HL-60 (cell line): ENCODE measurements at regions not wholly inside any gene's neighbourhood (a gene's known extent, or its start where the extent isn't known, plus 50 kb on each side); places are given as distances from the start of the nearest gene placed in this dataset.

ENCODE experiments used
- CTCF ChIP-seq: IDR thresholded peaks from one replicate; pipeline ENCODE4 v1.5.1; 2011; ENCODE audit warnings: low read length, control low read depth, inconsistent platforms; ENCODE audit not compliant: insufficient read depth
- REST ChIP-seq: IDR thresholded peaks from 2 replicates; pipeline ENCODE4 v1.6.1; 2012; ENCODE audit warnings: low read depth; ENCODE audit not compliant: insufficient replicate concordance

DNA sequence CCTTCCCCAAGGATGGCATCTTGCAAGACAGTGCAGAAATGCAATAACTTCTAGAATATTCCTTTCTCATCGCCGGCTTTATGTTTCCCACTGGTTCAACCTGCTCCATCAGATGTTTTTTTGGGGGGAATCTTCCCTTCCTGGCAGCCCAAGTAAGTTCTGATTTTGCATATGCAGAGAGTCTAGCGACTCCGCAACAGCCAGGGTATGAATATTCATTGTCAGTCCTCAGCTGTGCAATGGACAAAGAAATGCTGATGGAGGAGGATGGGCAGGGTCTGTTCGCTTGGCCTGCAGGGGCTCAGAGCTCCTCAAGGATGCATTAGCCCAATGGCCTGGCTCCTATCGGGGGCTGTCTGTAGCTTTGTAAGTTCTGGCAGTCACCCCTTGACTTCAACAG lies 358.8 kb upstream of the CCL2 start:
- TF ChIP-seq REST (no peak), CTCF (no peak)
